ENCODE measurements at regions not wholly inside any gene's neighbourhood (a gene's known extent, or its start where the extent isn't known, plus 50 kb on each side); places are given as distances from the start of the nearest gene placed in this dataset.

DNA sequence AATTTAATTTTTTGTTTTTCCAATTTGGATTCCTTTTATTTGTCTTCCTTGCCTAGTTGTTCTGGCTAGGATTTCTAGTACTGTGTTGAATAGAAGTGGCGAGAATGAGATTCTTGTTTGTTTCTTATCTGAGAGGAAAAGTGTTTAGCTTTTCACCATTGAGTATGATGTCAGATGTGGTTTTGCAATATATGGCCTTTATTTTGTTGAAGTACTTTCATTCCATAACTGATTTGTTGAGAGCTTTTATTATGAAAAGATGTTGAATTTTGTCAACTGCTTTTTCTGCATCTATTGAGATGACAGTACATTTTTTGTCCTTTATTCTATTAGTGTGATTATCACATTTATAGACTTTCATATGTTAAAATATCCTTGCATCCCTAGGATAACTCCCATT is 462.0 kb downstream of the CCDC91 start:
- TF ChIP-seq, protein P1, sequence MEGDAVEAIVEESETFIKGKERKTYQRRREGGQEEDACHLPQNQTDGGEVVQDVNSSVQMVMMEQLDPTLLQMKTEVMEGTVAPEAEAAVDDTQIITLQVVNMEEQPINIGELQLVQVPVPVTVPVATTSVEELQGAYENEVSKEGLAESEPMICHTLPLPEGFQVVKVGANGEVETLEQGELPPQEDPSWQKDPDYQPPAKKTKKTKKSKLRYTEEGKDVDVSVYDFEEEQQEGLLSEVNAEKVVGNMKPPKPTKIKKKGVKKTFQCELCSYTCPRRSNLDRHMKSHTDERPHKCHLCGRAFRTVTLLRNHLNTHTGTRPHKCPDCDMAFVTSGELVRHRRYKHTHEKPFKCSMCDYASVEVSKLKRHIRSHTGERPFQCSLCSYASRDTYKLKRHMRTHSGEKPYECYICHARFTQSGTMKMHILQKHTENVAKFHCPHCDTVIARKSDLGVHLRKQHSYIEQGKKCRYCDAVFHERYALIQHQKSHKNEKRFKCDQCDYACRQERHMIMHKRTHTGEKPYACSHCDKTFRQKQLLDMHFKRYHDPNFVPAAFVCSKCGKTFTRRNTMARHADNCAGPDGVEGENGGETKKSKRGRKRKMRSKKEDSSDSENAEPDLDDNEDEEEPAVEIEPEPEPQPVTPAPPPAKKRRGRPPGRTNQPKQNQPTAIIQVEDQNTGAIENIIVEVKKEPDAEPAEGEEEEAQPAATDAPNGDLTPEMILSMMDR (IDR thresholded peaks at IDR 0.05; ENCODE audit: low read depth, low read length, missing control alignments): no peak
- no peak overlapping the region for H3K4me3 ChIP-seq (ENCODE audit: low read depth, low read length)

DNA sequence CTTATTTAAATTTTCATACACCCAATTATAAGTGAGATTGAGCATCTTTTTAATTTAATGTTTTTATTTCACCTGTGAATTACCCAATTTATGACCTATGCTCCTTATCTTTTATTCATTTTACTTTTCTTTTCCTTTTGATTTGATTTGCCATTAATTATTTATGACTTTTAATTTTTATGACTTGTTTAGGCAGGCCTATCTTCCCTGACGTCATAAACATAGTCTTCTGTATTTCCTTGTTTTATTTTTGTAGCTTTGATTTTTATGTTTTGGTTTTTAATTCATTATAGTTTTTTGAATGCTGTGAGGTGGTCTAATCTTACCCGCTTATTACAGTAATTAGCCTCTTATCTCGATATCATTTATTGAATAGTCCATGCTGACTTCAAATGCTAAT is 467.1 kb upstream of the FAR2 start:
- H3K4me3 ChIP-seq (ENCODE audit: low read depth, low read length): no peak overlapping the region
- no peak for DNase-seq (ENCODE audit: low read depth)
- TF ChIP-seq, protein P1 (IDR thresholded peaks at IDR 0.05; ENCODE audit: low read depth, low read length, missing control alignments): no peak

More for the DNA sequence above, 462.0 kb downstream of the CCDC91 start:
- DNase-seq (ENCODE audit: low read depth): no peak

DNA sequence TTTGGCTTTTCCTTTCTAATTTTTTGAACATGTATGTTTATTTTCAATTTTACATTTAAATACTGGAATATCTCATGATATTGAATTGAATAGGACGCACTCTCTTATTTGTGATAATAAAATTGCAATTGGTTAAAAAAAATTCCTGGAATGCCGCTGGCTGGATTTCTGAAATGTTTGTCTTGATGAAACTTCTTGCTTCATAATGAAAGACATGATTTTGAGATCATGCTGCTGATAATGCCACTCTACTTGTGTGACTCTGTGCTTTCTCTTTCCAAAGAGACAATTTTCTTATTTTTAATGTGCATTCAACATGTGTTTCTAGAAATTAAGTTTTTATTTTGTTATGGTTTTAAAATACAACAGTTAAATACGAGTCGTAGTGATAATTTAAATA is 465.7 kb upstream of the FAR2 start:
- TF ChIP-seq, protein P1 (IDR thresholded peaks at IDR 0.05; ENCODE audit: low read depth, low read length, missing control alignments): no peak
- no peak for DNase-seq (ENCODE audit: low read depth)
- no peak overlapping the region for H3K4me3 ChIP-seq (ENCODE audit: low read depth, low read length)

DNA sequence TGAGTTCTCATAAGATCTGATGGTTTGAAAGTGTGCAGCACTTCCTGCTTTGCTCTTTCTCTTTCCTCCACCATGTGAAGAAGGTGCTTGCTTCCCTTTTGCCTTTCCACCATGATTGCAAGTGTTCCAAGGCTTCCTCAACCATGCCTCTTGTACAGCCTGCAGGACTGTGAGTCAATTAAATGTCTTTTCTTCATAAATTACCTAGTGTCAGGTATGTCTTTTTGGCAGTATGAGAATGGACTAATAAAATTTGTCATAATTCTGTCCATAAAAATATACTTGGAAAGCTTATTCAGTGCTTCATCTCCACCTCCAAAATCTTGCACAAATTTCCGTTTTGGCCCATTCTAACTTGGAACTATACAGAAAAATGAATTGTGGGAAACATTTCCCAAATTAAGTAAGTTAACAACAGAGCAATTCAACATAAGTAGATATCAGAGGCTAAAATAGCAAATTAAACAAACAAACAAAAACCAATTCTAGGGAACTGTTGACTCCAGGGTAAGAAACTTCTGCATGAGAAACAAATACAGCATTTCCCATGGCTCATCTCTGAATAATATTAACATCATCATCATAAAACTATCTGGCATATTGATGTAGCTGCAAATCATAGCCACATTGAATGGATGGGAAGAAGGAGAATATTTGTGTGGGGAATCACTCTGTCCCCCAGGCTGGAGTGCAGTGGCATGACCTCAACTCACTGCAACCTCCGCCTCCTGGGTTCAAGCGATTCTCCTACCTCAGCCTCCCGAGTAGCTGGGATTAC is 459.5 kb upstream of the FAR2 start:
- TF ChIP-seq, protein P1 (IDR thresholded peaks at IDR 0.05; ENCODE audit: low read depth, low read length, missing control alignments): no peak
- no peak for DNase-seq (ENCODE audit: low read depth)
- H3K4me3 ChIP-seq (ENCODE audit: low read depth, low read length): no peak overlapping the region

DNA sequence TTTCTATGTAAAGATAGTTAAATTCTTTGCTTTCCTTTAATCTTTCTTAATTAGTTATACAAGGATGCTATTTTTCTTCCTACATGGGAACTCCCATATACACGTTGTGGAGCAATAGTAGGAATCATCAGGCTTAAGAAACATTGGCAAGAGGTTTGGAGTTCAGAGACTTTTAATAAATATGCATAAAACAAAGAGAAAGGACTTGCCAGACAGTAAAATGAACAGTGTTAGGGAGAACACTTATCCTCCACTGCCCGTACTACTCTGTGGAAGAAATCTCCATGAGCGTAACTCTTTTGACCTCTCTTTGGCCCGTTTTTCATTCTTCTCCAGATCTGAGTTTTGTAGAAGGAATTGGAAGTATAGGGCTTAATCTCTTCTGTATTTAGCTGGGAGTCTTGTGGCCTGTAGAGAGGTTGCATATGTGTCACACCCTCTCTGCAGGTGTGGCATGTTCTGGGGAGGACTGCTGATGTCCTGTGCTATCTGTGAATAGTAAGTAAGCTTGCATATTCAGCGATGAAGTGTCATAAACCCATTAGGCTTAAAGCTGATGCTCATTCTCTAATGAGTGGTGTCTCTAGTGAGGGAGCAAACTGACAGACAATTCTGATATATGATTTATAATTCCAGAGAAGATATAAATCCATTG is 455.4 kb upstream of the FAR2 start:
- H3K4me3 ChIP-seq (ENCODE audit: low read depth, low read length): no peak overlapping the region
- DNase-seq (ENCODE audit: low read depth): no peak
- TF ChIP-seq, protein P1 (IDR thresholded peaks at IDR 0.05; ENCODE audit: low read depth, low read length, missing control alignments): no peak

DNA sequence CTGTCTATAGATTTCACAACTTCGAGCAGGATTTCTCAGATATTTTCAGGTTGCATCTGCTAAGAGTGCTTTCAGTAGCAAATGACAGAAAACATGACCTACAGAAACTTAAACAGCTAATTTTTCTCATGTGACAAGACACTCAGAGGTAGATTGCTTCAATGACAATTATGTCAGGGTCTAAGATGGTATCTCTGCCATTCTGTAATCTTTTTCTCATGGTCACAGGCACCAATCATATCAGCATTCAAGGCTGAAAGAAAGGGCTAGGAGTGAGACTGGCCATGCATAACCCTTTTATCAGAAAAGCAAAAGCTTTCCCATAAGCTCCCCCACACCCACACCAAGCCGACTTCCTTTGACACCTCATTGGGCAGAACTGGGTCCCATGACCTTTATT is 450.5 kb upstream of the FAR2 start:
- no peak overlapping the region for H3K4me3 ChIP-seq (ENCODE audit: low read depth, low read length)
- TF ChIP-seq, protein P1 (IDR thresholded peaks at IDR 0.05; ENCODE audit: low read depth, low read length, missing control alignments): no peak
- no peak for DNase-seq (ENCODE audit: low read depth)

Data from GM12864 (cell line).